Activated CD4-positive, alpha-beta T cell treated with anti-CD3 and anti-CD28 coated beads for 36 hours (primary cell): ENCODE measurements at regions not wholly inside any gene's neighbourhood (a gene's known extent, or its start where the extent isn't known, plus 50 kb on each side); places are given as distances from the start of the nearest gene placed in this dataset.
"Not testable (repeated sequence)": the region's sequence is repeated elsewhere in the genome, so short reads cannot be mapped to it uniquely, and the experiment has no call there.

Source experiments
- ATAC-seq: fragments of 200-7000 bp; cut with Tn5 transposase; one replicate; pipeline ENCODE4 v1.10.0; 2021; ENCODE audit warnings: mild to moderate bottlenecking, moderate library complexity
- CTCF ChIA-PET: fragments of 350-600 bp; sonication (Branson Sonifier 250); formaldehyde crosslinking; loops from one replicate; lab custom pipeline; 2021; ENCODE audit warnings: antibody characterized with exemption; lab: Charles Lee
- POLR2A ChIA-PET: fragments of 350-600 bp; sonication (Branson Sonifier 250); formaldehyde crosslinking; loops from one replicate; lab custom pipeline; 2021; ENCODE audit warnings: antibody characterized with exemption, inconsistent platforms; lab: Charles Lee
- DNase-seq: peaks from one replicate; pipeline ENCODE4 v3.0.0-alpha.2; 2020
- H3K27ac Mint-ChIP-seq: one replicate; pipeline ENCODE4 v1.8.0; 2021; ENCODE audit warnings: mixed read lengths
- H3K27me3 Mint-ChIP-seq: one replicate; pipeline ENCODE4 v1.8.0; 2021; ENCODE audit warnings: mixed read lengths
- H3K36me3 Mint-ChIP-seq: one replicate; pipeline ENCODE4 v1.8.0; 2021; ENCODE audit warnings: low read depth, mixed read lengths
- H3K4me1 Mint-ChIP-seq: one replicate; pipeline ENCODE4 v1.8.0; 2021; ENCODE audit warnings: mixed read lengths
- H3K4me3 Mint-ChIP-seq: one replicate; pipeline ENCODE4 v1.8.0; 2021; ENCODE audit warnings: mild to moderate bottlenecking, moderate library complexity, mixed read lengths
- H3K9me3 Mint-ChIP-seq: one replicate; pipeline ENCODE4 v1.8.0; 2021; ENCODE audit warnings: low read depth, mixed read lengths
- intact Hi-C, 2 experiments: fragments of 100-400 bp; cut with DNase I in 1 of 2; cut with micrococcal nuclease in 1 of 2; formaldehyde crosslinking; loops; one replicate each; pipeline versions ENCODE4 v1.14.2 to v1.15.1; 2022 to 2024; cut with DNase I, micrococcal nuclease

- no peaks in the 10 kb centered on the region for H3K36me3 Mint-ChIP-seq
- H3K4me3 Mint-ChIP-seq = no peak overlapping the region
- intact Hi-C loops = no loop called here
- no peak overlapping the region for H3K27ac Mint-ChIP-seq
- POLR2A ChIA-PET = no interaction called here
- no peaks in the 10 kb centered on the region for H3K4me1 Mint-ChIP-seq
- H3K9me3 Mint-ChIP-seq = no peaks in the 10 kb centered on the region
- ATAC-seq (no peak), DNase-seq (peak; percentile 17)
- H3K27me3 Mint-ChIP-seq = no peaks in the 10 kb centered on the region
- CTCF ChIA-PET = interaction anchor here (0.6 kb wide), 1 partner anchor 40 kb away, joined by 4 read pairs; no protein-coding TSS in a partner anchor
These were observed 50.6 kb upstream of the NKD1 start for GRCh38 chr16:50497592-50497991.

- ChIA-PET POLR2A (no interaction called here), CTCF (no interaction called here)
- ATAC-seq (no peak), DNase-seq (no peak)
- no peaks in the 10 kb centered on the region for H3K36me3 Mint-ChIP-seq
- no peaks in the 10 kb centered on the region for H3K4me1 Mint-ChIP-seq
- intact Hi-C loops = no loop called here
- no peak overlapping the region for H3K4me3 Mint-ChIP-seq
- no peaks in the 10 kb centered on the region for H3K9me3 Mint-ChIP-seq
- no peak overlapping the region for H3K27ac Mint-ChIP-seq
- no peaks in the 10 kb centered on the region for H3K27me3 Mint-ChIP-seq
These were observed 51.2 kb upstream of the NKD1 start for GRCh38 chr16:50496990-50497389.

DNA sequence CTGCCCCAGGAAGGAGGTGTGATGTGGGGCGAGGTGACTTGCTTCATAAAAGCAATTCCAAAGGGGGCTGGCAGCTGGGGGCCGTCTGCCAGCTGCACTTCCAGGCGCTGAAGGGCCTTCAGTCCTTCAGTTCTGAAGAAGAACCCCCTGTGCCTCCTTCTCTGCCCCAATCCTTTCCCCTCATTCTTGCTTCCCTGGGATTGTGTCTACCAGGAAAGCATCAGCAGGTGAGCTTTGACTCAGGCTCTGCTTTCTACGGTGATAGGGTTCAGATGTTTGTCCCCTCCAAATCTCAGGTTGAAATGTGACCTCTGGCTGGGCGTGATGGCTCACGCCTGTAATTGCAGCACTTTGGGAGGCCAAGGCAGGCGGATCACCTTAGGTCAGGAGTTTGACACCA, 52.5 kb upstream of the NKD1 start:
- ChIA-PET CTCF (no interaction called here), POLR2A (no interaction called here)
- DNase-seq = no peak
- Mint-ChIP-seq H3K27ac (no peak overlapping the region), H3K9me3 (no peaks in the 10 kb centered on the region), H3K4me3 (no peak overlapping the region), H3K36me3 (no peaks in the 10 kb centered on the region), H3K4me1 (no peaks in the 10 kb centered on the region), H3K27me3 (no peaks in the 10 kb centered on the region)
- ATAC-seq = no peak
- intact Hi-C loops = no loop called here

GRCh38 chr16:50494501-50495491, 53.4 kb upstream of the NKD1 start:
- ChIA-PET CTCF (interaction anchor here (1.2 to 1.3 kb wide), 2 partner anchors 14 to 16 kb away, joined by 4 read pairs; no protein-coding TSS in a partner anchor), POLR2A (no interaction called here)
- Mint-ChIP-seq H3K27ac (no peak overlapping the region), H3K27me3 (no peaks in the 10 kb centered on the region), H3K36me3 (no peaks in the 10 kb centered on the region), H3K9me3 (no peaks in the 10 kb centered on the region), H3K4me3 (no peak overlapping the region), H3K4me1 (no peaks in the 10 kb centered on the region)
- intact Hi-C loops = no loop called here
- ATAC-seq = no peak
- DNase-seq = no peak

- ChIA-PET POLR2A (no interaction called here), CTCF (no interaction called here)
- ATAC-seq (no peak), DNase-seq (no peak)
- H3K36me3 Mint-ChIP-seq = no peaks in the 10 kb centered on the region
- no peaks in the 10 kb centered on the region for H3K9me3 Mint-ChIP-seq
- intact Hi-C loops = no loop called here
- H3K27ac Mint-ChIP-seq = no peak overlapping the region
- H3K4me3 Mint-ChIP-seq = no peak overlapping the region
- no peaks in the 10 kb centered on the region for H3K27me3 Mint-ChIP-seq
- H3K4me1 Mint-ChIP-seq = no peaks in the 10 kb centered on the region
These were observed 56.7 kb upstream of the NKD1 start for GRCh38 chr16:50491516-50491915.

- POLR2A ChIA-PET = no interaction called here
- no peak for ATAC-seq
- DNase-seq = no peak
- H3K4me3 Mint-ChIP-seq = no peak overlapping the region
- no peaks in the 10 kb centered on the region for H3K36me3 Mint-ChIP-seq
- CTCF ChIA-PET = no interaction called here
- intact Hi-C loops = no loop called here
- no peaks in the 10 kb centered on the region for H3K4me1 Mint-ChIP-seq
- no peak overlapping the region for H3K27ac Mint-ChIP-seq
- no peaks in the 10 kb centered on the region for H3K9me3 Mint-ChIP-seq
- H3K27me3 Mint-ChIP-seq = no peaks in the 10 kb centered on the region
These were observed 57.4 kb upstream of the NKD1 start for GRCh38 chr16:50490828-50491227.

DNA sequence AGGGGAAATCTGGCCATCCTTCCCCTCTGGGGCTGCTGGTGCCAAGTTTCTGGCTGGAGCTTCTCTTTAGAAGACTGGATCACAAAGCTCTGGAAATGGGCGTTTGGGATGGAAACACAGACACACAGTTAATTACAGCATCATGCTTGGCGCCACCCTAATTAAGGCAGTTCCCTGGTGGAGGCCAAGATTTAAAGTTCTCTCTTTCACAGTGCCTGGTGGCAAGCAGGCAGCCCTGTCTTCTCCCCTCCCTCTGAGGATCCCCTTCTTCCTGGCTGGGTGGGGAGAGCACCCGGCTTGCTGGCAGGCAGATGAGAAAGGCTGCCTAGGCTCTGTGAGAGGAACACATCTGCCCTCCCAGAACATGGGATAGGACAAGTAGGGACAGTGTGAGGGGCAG, 59.0 kb upstream of the NKD1 start:
- Mint-ChIP-seq H3K4me3 (no peak overlapping the region), H3K27me3 (no peaks in the 10 kb centered on the region), H3K27ac (no peak overlapping the region), H3K4me1 (no peaks in the 10 kb centered on the region), H3K9me3 (peaks cover 2% of the 10 kb centered on the region), H3K36me3 (no peaks in the 10 kb centered on the region)
- no peak for DNase-seq
- ATAC-seq = no peak
- ChIA-PET POLR2A (no interaction called here), CTCF (no interaction called here)
- intact Hi-C loops = no loop called here

DNA sequence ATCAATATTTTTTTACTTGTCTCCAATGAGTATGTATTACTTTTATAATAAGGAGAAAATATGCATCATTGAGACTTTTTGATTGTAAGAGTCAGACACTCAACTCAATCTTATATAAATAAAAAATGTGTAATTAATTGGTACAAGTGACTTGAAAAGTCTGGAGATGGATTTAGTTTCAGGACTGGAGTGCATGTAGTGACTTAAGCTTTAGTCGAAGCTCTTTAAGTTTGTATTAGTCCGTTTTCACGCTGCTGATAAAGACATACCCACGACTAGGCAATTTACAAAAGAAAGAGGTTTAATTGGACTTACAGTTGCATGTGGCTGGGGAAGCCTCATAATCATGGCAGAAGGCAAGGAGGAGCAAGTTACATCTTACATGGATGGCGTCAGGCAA, 60.7 kb upstream of the NKD1 start:
- DNase-seq (no peak), ATAC-seq (no peak)
- H3K27me3 Mint-ChIP-seq = no peaks in the 10 kb centered on the region
- intact Hi-C loops = no loop called here
- H3K27ac Mint-ChIP-seq = no peak overlapping the region
- no peaks in the 10 kb centered on the region for H3K36me3 Mint-ChIP-seq
- ChIA-PET CTCF (no interaction called here), POLR2A (no interaction called here)
- no peak overlapping the region for H3K4me3 Mint-ChIP-seq
- peaks cover 2% of the 10 kb centered on the region for H3K9me3 Mint-ChIP-seq
- no peaks in the 10 kb centered on the region for H3K4me1 Mint-ChIP-seq

- POLR2A ChIA-PET, H3K36me3 Mint-ChIP-seq, ATAC-seq, CTCF ChIA-PET, H3K4me1 Mint-ChIP-seq, H3K9me3 Mint-ChIP-seq, intact Hi-C loops, H3K27me3 Mint-ChIP-seq, DNase-seq, H3K4me3 Mint-ChIP-seq, H3K27ac Mint-ChIP-seq: not testable (repeated sequence)
These were observed 62.0 kb upstream of the NKD1 start for GRCh38 chr16:50486162-50486561.

DNA sequence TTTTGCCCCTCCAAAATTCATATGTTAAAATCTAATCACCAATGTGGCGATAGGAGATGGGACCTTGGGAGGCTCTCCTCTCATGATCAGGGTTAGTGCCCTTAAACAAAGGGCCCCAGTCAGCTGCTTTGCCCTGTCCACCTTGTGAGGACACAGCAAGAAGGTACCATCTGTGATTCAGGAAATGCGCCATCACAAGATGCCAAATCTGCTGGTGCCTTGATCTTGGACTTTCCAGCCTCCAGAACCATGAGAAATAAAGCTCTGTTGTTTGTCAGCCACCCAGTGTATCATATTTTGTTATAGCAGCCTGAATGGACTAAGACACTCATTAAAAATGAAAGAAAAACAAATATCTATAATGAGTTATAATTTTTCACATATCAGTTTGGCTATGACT, 63.0 kb upstream of the NKD1 start:
- H3K27me3 Mint-ChIP-seq = no peaks in the 10 kb centered on the region
- H3K9me3 Mint-ChIP-seq = peaks cover 2% of the 10 kb centered on the region
- no peaks in the 10 kb centered on the region for H3K36me3 Mint-ChIP-seq
- ATAC-seq (no peak), DNase-seq (no peak)
- intact Hi-C loops = no loop called here
- no peaks in the 10 kb centered on the region for H3K4me1 Mint-ChIP-seq
- H3K4me3 Mint-ChIP-seq = no peak overlapping the region
- no peak overlapping the region for H3K27ac Mint-ChIP-seq
- ChIA-PET POLR2A (no interaction called here), CTCF (interaction anchor here (0.6 kb wide), 1 partner anchor 43 kb away, joined by 3 read pairs; no protein-coding TSS in a partner anchor)

DNA sequence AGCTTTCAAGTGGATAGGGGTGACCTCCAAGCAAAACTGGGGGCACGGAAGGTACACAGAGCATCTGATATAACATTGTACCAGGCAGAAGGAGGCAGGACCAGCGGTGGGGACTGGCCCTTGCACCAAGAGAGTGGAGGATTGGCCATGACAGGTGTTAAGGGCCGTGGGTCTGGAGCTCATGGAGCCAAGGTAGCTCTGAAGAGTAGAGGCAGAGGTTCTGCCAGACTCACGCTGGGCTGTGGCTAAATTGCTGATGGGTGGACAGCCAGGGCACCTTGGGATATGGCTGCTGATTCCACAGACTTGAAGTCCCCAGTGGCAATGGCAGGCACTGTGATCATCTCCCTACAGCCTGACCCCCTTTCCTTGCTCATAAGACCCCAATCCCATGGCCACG, 65.9 kb upstream of the NKD1 start:
- ATAC-seq (no peak), DNase-seq (no peak)
- H3K36me3 Mint-ChIP-seq = no peaks in the 10 kb centered on the region
- ChIA-PET CTCF (interaction anchor here (1.0 kb wide), 1 partner anchor 209 kb away, joined by 3 read pairs; no protein-coding TSS in a partner anchor), POLR2A (no interaction called here)
- no peak overlapping the region for H3K4me3 Mint-ChIP-seq
- no peaks in the 10 kb centered on the region for H3K4me1 Mint-ChIP-seq
- H3K27ac Mint-ChIP-seq = no peak overlapping the region
- H3K9me3 Mint-ChIP-seq = peaks cover 2% of the 10 kb centered on the region
- intact Hi-C loops = no loop called here
- H3K27me3 Mint-ChIP-seq = no peaks in the 10 kb centered on the region

DNA sequence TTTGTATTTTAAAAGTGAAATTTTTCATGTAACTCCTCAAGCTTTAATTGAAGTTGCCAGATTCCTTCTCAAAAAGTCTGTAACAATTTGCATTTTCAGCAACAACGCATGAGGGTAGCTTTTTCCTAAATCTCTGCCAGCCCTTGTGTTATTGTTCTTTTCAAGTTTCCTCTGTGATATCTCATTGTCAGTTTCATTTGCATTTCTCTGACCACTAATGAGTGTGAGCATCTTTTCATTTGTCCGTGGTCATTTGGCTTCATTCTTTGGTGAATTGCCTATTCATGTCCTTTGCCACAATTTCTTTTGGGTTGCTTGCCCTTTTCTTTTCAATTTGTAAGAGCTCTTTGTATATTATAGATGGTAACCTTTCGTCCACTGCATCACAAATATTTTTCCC, 68.0 kb upstream of the NKD1 start:
- H3K9me3 Mint-ChIP-seq = peaks cover 2% of the 10 kb centered on the region
- no peaks in the 10 kb centered on the region for H3K36me3 Mint-ChIP-seq
- H3K27me3 Mint-ChIP-seq = no peaks in the 10 kb centered on the region
- ChIA-PET CTCF (no interaction called here), POLR2A (interaction anchor here (0.7 kb wide), 1 partner anchor 242 kb away, joined by 4 read pairs; no protein-coding TSS in a partner anchor)
- intact Hi-C loops = no loop called here
- no peaks in the 10 kb centered on the region for H3K4me1 Mint-ChIP-seq
- no peak for DNase-seq
- H3K4me3 Mint-ChIP-seq = no peak overlapping the region
- no peak for ATAC-seq
- H3K27ac Mint-ChIP-seq = no peak overlapping the region
